ENCODE measurements at regions not wholly inside any gene's neighbourhood (a gene's known extent, or its start where the extent isn't known, plus 50 kb on each side); places are given as distances from the start of the nearest gene placed in this dataset.
A peak's percentile ranks its signal among the peaks of the same experiment; 100 is the strongest.
"Not testable (repeated sequence)": the region's sequence is repeated elsewhere in the genome, so short reads cannot be mapped to it uniquely, and the experiment has no call there.

- DNase-seq (ENCODE audit: low read depth), result not testable (repeated sequence)
Measured at GRCh38 chrX:96529386-96529785, 155.3 kb upstream of the DIAPH2 start.

GRCh38 chrX:96538104-96538725 lies 146.4 kb upstream of the DIAPH2 start:
- no peak for DNase-seq (ENCODE audit: low read depth)

GRCh38 chrX:96540111-96540631 lies 144.5 kb upstream of the DIAPH2 start:
- no peak for DNase-seq (ENCODE audit: low read depth)

DNA sequence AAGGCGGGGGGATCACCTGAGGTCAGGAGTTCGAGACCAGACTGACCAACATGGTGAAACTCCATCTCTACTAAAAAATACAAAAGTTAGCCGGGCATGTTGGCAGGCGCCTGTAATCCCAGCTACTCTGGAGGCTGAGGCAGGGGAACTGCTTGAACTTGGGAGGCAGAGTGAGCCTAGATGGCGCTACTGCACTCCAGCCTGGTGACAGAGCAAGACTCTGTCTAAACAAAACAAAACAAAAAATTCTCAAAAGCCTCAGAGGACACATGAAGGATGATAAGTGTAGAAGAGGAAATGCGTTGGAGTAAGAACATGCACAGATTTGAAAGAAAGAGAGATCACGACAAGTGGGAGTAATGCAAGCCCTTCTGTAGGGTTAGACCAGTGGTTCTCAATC lies 138.4 kb upstream of the DIAPH2 start:
- peak; percentile 3 for DNase-seq (ENCODE audit: low read depth)

DNA sequence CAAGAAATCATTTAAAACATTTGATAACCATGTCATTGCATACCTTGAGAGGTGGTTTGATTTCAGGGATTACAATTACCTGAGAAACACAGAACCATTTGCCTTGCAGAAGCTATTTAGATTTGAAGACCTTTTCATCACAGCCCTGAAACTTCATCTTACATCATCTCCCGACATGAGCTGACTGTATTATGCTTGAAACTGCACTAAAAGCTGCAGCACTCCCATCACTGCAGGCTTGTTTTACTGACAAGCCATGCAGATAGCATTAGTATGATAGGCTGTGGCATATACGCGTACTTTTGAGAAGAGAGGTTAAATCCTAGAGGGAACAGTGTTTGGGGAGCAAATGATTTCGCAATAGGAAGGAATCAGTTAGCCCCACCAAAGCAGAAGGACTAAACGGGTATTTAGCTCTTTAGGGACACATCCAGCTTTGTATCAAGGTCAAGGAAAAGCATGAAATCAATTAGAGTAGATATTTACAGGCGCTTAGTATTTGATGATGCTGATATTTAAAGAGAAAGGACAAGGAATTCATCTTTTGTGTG lies 133.2 kb upstream of the DIAPH2 start:
- no peak for DNase-seq (ENCODE audit: low read depth)

- DNase-seq (ENCODE audit: low read depth), result no peak
Measured at GRCh38 chrX:96556886-96557285, 127.8 kb upstream of the DIAPH2 start.

DNA sequence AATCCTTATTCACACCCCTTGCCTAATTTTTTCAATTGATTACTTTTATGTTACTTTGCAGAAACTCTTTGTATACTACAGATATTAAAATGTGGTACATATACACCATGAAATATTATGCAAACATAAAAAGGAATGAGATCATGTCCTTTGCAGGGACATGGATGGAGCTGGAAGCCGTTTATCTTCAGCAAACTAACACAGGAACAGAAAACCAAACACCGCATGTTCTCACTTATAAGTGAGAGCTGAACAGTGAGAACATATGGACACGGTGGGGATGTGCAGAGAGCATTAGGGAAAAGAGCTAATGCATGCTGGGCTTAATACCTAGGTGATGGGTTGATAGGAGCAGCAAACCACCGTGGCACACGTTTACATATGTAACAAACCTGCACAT lies 123.5 kb upstream of the DIAPH2 start:
- DNase-seq (ENCODE audit: low read depth), result not testable (repeated sequence)

DNA sequence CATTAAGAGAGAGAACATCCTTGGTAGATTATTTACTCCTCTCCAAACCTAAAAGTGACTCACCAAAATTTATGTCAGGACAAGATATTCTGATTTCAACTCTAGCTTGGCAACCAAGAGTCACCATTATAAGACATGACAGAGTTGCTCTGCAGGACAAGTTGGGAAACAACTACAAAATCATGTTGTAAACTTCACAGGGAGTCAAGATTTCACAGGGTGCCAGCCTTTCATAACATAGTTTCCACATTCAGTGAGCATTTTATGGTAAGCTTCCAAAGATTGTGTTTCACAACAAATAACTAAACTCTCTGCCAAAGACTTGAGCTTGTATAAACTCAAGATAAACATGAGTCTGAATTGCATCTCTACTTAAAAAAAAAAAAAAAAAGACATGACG lies 121.0 kb upstream of the DIAPH2 start:
- peak; percentile 85 for DNase-seq (ENCODE audit: low read depth)

- peak; percentile 31 for DNase-seq (ENCODE audit: low read depth)
Measured at GRCh38 chrX:96564595-96564994, 120.0 kb upstream of the DIAPH2 start.

- DNase-seq (ENCODE audit: low read depth), result no peak
Measured at GRCh38 chrX:96566878-96567277, 117.8 kb upstream of the DIAPH2 start.

- DNase-seq (ENCODE audit: low read depth), result no peak
Measured at GRCh38 chrX:96568071-96568470, 116.6 kb upstream of the DIAPH2 start.

DNA sequence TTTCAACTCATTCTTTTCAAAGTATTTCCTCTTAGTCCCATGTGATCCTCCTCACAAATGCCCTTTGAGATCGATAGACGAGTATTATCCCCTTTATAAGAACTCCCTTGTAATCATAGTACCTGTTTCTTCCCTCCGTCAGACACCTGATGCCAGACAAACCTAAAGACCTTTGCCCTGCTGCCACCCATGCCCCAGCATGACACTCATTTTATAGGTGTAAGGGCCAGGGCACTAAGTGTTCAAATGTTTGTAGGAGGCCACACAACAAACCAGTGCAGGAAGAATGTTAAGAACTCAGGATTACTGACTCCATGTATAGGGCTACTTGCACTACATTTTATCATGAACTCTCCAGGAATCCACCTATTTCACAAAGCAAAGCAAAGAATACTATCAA lies 115.6 kb upstream of the DIAPH2 start:
- no peak for DNase-seq (ENCODE audit: low read depth)

DNA sequence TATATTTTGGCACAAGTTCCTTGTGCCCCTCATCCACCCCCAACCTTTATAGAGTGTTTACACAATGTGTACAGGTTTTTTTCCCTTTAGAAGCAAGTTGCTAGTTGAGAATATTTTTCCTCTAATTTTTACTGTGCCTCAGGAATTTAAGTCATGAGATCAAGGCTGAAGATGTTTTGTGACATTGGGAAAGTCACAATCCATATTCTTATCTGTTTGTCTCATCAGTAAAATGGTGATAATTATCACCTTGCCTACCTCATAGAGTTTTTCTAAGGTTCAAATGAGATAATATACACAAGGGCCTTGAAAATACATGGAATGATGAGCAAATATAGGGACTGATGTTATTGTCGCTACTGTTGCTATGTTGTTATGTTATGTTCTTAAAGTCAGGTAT lies 109.6 kb upstream of the DIAPH2 start:
- no peak for DNase-seq (ENCODE audit: low read depth)

GRCh38 chrX:96576368-96576767 lies 108.3 kb upstream of the DIAPH2 start:
- no peak for DNase-seq (ENCODE audit: low read depth)

DNA sequence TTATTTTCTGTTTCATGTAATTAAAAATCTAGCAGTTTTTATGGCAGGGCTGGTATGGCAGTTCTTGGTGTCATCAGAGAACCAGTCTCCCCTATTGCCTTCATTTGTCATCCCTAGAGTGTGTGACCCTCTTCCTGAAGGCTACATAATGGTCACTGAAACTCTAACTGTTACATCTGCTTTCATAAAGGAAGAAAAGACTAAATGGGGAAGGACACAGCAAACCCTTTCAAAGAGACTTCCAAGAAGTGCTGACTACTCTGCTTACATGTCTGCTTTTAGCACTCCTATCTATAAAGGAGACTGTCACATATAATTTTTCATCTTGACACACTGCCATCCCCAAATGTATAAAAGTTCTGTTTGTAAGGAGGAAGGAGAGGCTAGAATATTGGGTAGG lies 105.9 kb upstream of the DIAPH2 start:
- DNase-seq (ENCODE audit: low read depth), result no peak

DNA sequence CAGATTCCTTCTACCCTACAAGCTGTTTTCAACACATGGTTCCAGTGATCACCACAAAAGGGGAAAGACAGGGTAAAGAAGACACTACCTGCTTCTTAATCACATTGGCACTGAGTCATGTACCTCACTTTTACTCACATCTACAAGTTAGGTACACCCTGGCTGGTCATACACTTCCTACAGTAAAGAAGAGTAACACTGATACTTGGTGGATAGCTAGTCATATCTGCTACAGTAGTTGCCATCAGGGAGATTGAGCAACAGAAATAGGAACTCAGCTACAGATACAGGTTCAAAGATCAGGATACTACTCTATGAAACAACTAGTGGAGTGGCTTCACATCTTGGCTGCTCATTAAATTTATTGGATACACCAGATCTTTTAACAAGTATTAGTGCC lies 105.4 kb upstream of the DIAPH2 start:
- DNase-seq (ENCODE audit: low read depth), result no peak

GRCh38 chrX:96590403-96590802 lies 94.2 kb upstream of the DIAPH2 start:
- DNase-seq (ENCODE audit: low read depth), result no peak

GRCh38 chrX:96591421-96591820 lies 93.2 kb upstream of the DIAPH2 start:
- DNase-seq (ENCODE audit: low read depth), result peak; percentile 0

- not testable (repeated sequence) for DNase-seq (ENCODE audit: low read depth)
Measured at GRCh38 chrX:96597847-96598246, 86.8 kb upstream of the DIAPH2 start.

- DNase-seq (ENCODE audit: low read depth), result peak; percentile 2
Measured at GRCh38 chrX:96611619-96612362, 72.9 kb upstream of the DIAPH2 start.

DNA sequence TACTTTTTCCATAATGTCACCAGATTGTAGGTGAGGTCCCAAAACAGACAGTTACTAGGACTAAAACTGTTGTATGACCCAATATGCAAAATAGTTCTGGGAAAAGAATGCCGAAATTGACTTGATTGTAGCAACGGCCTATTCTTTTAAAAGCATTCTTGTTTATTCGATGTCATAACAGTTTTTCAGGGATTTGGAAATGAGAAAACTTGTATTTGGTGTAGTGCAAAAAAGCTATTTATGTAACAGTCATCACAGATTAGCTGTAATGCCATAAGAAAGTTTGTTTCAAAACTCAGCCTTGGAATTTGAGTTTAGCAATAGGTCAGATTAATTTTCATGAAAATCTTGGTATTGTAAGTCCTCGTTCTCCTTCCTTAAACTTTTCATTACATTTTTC lies 69.2 kb upstream of the DIAPH2 start:
- DNase-seq (ENCODE audit: low read depth), result peak; percentile 48

GRCh38 chrX:96619588-96619987 lies 65.1 kb upstream of the DIAPH2 start:
- peak; percentile 61 for DNase-seq (ENCODE audit: low read depth)

DNA sequence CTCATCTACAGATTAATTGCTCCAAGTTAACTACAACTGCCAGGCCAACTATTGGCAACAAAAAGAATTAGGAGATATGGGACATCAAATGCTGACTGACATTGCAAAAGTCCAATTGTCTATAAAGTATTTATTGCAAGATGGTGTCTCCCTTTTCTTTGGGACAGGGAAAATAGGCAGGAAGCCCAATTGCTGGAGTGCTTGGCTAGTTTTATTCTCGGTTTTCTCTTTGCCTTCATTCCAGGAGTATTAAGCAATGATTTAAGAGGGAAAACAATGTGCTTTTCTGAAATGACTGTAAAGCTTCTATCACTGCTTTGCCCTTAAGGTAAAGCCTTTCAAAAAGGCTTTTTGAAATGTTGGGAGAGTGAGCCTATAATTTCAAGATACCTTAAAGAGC lies 62.8 kb upstream of the DIAPH2 start:
- no peak for DNase-seq (ENCODE audit: low read depth)
